ENCODE measurements at regions not wholly inside any gene's neighbourhood (a gene's known extent, or its start where the extent isn't known, plus 50 kb on each side); places are given as distances from the start of the nearest gene placed in this dataset.

GRCh38 chr12:83476006-83476405 lies 789.3 kb downstream of the TMTC2 start:
- TF ChIP-seq CTCF (IDR thresholded peaks at IDR 0.05 in 8 of 11, conservative IDR thresholded peaks at IDR 0.05 in 3 of 11): no peak
- no peak for TF ChIP-seq POLR2A (IDR thresholded peaks at IDR 0.05)

Measured in spleen (tissue), 7 donors.